Liver (tissue), 8 donors: ENCODE measurements at regions not wholly inside any gene's neighbourhood (a gene's known extent, or its start where the extent isn't known, plus 50 kb on each side); places are given as distances from the start of the nearest gene placed in this dataset.

Experiments
- DNase-seq: peaks from one replicate; pipeline ENCODE4 v3.0.0-alpha.2; 2017; ENCODE audit warnings: low spot score
- H3K27ac ChIP-seq, 2 donors: one replicate each; pipeline ENCODE4 v1.7.0; 2013; ENCODE audit warnings: inconsistent platforms in 2 of 2, low read length in 2 of 2, control low read depth in 1 of 2, low read depth in 1 of 2, mild to moderate bottlenecking in 1 of 2
- H3K27me3 ChIP-seq, 4 donors: one replicate each; pipeline versions ENCODE4 v1.6.1 to v1.7.0; 2013; ENCODE audit warnings: low read length in 3 of 4, inconsistent platforms in 1 of 4, mild to moderate bottlenecking in 1 of 4, moderate library complexity in 1 of 4; ENCODE audit not compliant: control insufficient read depth in 4 of 4, insufficient read depth in 4 of 4
- H3K36me3 ChIP-seq, 4 donors: one replicate each; pipeline versions ENCODE4 v1.6.1 to v1.7.0; 2013; ENCODE audit warnings: low read length in 3 of 4, mild to moderate bottlenecking in 3 of 4, low read depth in 1 of 4, moderate library complexity in 1 of 4; ENCODE audit not compliant: control insufficient read depth in 4 of 4, insufficient read depth in 3 of 4
- H3K4me1 ChIP-seq, 4 donors: one replicate each; pipeline versions ENCODE4 v1.6.1 to v1.7.0; 2013; ENCODE audit warnings: low read length in 3 of 4, mild to moderate bottlenecking in 3 of 4, moderate library complexity in 1 of 4; ENCODE audit not compliant: control insufficient read depth in 4 of 4, insufficient read depth in 4 of 4
- H3K4me3 ChIP-seq, 3 donors: one replicate each; pipeline versions ENCODE4 v1.6.1 to v1.7.0; 2013; ENCODE audit warnings: low read length in 3 of 3, control low read depth in 1 of 3, low read depth in 1 of 3, mild to moderate bottlenecking in 1 of 3
- H3K9ac ChIP-seq, 2 donors: one replicate each; pipeline ENCODE4 v1.7.0; 2013; ENCODE audit warnings: low read length in 2 of 2, mild to moderate bottlenecking in 2 of 2, moderate library complexity in 2 of 2, control low read depth in 1 of 2, low read depth in 1 of 2
- H3K9me3 ChIP-seq, 4 donors: one replicate each; pipeline versions ENCODE4 v1.6.1 to v1.7.0; 2013; ENCODE audit warnings: low read length in 3 of 4; ENCODE audit not compliant: control insufficient read depth in 4 of 4
- ATF3 ChIP-seq: IDR thresholded peaks from 2 replicates; pipeline ENCODE4 v1.6.1; 2016; ENCODE audit warnings: antibody characterized with exemption
- CTCF ChIP-seq: fragments of 150-350 bp; IDR thresholded peaks from 2 replicates; pipeline ENCODE4 v1.5.1; 2017; ENCODE audit warnings: improper control_type of control experiment, low read depth, low read length; ENCODE audit not compliant: missing input control
- FOXA1 ChIP-seq: IDR thresholded peaks from 2 replicates; pipeline ENCODE4 v1.6.1; 2016; ENCODE audit warnings: antibody characterized with exemption
- FOXA2 ChIP-seq: IDR thresholded peaks from 2 replicates; pipeline ENCODE4 v1.6.1; 2016; ENCODE audit warnings: antibody characterized with exemption
- GABPA ChIP-seq, 2 donors: IDR thresholded peaks in 1 of 2; conservative IDR thresholded peaks in 1 of 2; 2 replicates each; pipeline ENCODE4 v1.6.1; 2016; ENCODE audit warnings: antibody characterized with exemption in 2 of 2, mild to moderate bottlenecking in 1 of 2, moderate library complexity in 1 of 2
- HNF4A ChIP-seq, 2 donors: conservative IDR thresholded peaks; 2 replicates each; pipeline ENCODE4 v1.6.1; 2016; ENCODE audit warnings: antibody characterized with exemption in 2 of 2, mild to moderate bottlenecking in 2 of 2
- HNF4G ChIP-seq: IDR thresholded peaks from 2 replicates; pipeline ENCODE4 v1.6.1; 2016; ENCODE audit warnings: antibody characterized with exemption
- MAX ChIP-seq: IDR thresholded peaks from 2 replicates; pipeline ENCODE4 v1.6.1; 2016; ENCODE audit warnings: antibody characterized with exemption
- REST ChIP-seq: IDR thresholded peaks from 2 replicates; pipeline ENCODE4 v1.6.1; 2016; ENCODE audit warnings: antibody characterized with exemption, mild to moderate bottlenecking
- RXRA ChIP-seq, 2 donors: IDR thresholded peaks; 2 replicates each; pipeline ENCODE4 v1.6.1; 2017 to 2018; ENCODE audit warnings: antibody characterized with exemption in 2 of 2, mild to moderate bottlenecking in 1 of 2
- SP1 ChIP-seq: IDR thresholded peaks from 2 replicates; pipeline ENCODE4 v1.6.1; 2018; ENCODE audit warnings: antibody characterized with exemption, mild to moderate bottlenecking
- TAF1 ChIP-seq: conservative IDR thresholded peaks from 2 replicates; pipeline ENCODE4 v1.6.1; 2016; ENCODE audit warnings: antibody characterized with exemption, mild to moderate bottlenecking
- YY1 ChIP-seq: IDR thresholded peaks from 2 replicates; pipeline ENCODE4 v1.6.1; 2016; ENCODE audit warnings: antibody characterized with exemption, mild to moderate bottlenecking
- ZBTB33 ChIP-seq: IDR thresholded peaks from 2 replicates; pipeline ENCODE4 v1.6.1; 2016; ENCODE audit warnings: antibody characterized with exemption
- WGBS: extraction: QIAGEN DNeasy Blood & Tissue Kit; methylation state at CpG from one replicate; pipeline ENCODE4 v1.1.7; 2013; 5-methylcytosine and 5-hydroxymethylcytosine counted together
- donor health status: healthy.
- donor health status: healthy.
- donor health status: healthy.
- donor health status: healthy.
- donor health status: healthy.

DNA sequence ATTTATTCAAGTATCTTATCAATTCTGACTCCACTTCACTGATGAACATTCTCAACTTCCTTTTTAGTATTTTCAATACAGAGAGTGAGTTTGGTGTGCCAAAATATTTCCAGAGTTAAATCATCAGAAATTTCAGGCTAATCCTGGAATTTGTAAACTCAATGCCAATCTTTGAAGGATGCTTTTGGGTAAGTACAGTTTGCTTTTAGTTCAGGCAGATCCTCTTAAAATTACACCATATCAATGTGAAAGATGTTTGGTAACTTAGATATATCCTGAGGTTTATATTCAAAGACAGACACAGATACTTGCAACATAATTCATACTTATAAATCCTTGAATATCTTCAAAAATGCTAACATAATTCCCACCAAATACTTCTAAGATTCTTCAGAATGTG is 76.0 kb upstream of the FAM47B start:
- DNase-seq, result no peak
- Histone ChIP-seq H3K9me3 (peaks cover 0 to 4% (median 1%) of the 10 kb centered on the region in 4 donors), H3K27me3 (peaks cover 0 to 2% (median 0%) of the 10 kb centered on the region in 4 donors), H3K4me1 (no peaks in the 10 kb centered on the region), H3K4me3 (no peak overlapping the region), H3K36me3 (no peaks in the 10 kb centered on the region), H3K9ac (no peak overlapping the region), H3K27ac (no peak overlapping the region)
- TF ChIP-seq REST (no peak), ATF3 (no peak), YY1 (no peak), FOXA2 (no peak), HNF4A (conservative IDR thresholded peaks at IDR 0.05) (no peak), HNF4G (no peak), RXRA (IDR thresholded peaks at IDR 0.05) (no peak), CTCF (no peak), GABPA (IDR thresholded peaks at IDR 0.05 in 1 of 2, conservative IDR thresholded peaks at IDR 0.05 in 1 of 2) (no peak), ZBTB33 (no peak), TAF1 (no peak), FOXA1 (no peak)

DNA sequence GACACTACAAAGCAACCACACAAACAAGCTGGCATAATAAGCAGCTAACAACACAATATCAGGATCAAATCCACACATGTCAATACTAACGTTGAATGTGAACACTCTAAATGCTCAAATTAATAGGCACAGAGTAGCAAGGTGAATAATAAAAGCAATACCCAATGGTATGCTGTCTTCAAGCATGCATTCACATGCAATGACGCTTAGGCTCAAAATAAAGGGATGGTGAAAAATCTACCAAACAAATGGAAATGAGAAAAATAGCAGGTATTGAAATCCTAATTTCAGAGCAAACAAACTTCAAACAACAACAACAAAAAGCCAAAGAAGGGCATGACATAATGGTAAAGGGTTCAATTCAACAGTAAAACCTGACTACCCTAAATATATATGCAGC is 74.0 kb upstream of the FAM47B start:
- no peak overlapping the region for H3K9ac ChIP-seq
- no peak overlapping the region for H3K27ac ChIP-seq
- 39% methylated on average over 2 of the region's 2 CpGs for WGBS
- no peaks in the 10 kb centered on the region for H3K27me3 ChIP-seq
- no peak for DNase-seq
- peaks cover 0 to 4% (median 1%) of the 10 kb centered on the region in 4 donors for H3K9me3 ChIP-seq
- no peaks in the 10 kb centered on the region for H3K4me1 ChIP-seq
- no peaks in the 10 kb centered on the region for H3K36me3 ChIP-seq
- H3K4me3 ChIP-seq, result no peak overlapping the region
- TF ChIP-seq GABPA (IDR thresholded peaks at IDR 0.05 in 1 of 2, conservative IDR thresholded peaks at IDR 0.05 in 1 of 2) (no peak), MAX (no peak), HNF4A (conservative IDR thresholded peaks at IDR 0.05) (no peak), RXRA (IDR thresholded peaks at IDR 0.05) (no peak), CTCF (no peak), ZBTB33 (no peak), FOXA1 (no peak), REST (no peak), SP1 (no peak), YY1 (no peak), ATF3 (no peak)
